Liver (tissue), 3 donors: ENCODE measurements at regions not wholly inside any gene's neighbourhood (a gene's known extent, or its start where the extent isn't known, plus 50 kb on each side); places are given as distances from the start of the nearest gene placed in this dataset.

ENCODE experiments used
- CTCF ChIP-seq: fragments of 150-350 bp; IDR thresholded peaks from 2 replicates; pipeline ENCODE4 v1.5.1; 2017; ENCODE audit warnings: improper control_type of control experiment, low read depth, low read length; ENCODE audit not compliant: missing input control
- HNF4G ChIP-seq: IDR thresholded peaks from 2 replicates; pipeline ENCODE4 v1.6.1; 2016; ENCODE audit warnings: antibody characterized with exemption
- JUND ChIP-seq, 2 donors: IDR thresholded peaks; 2 replicates each; pipeline ENCODE4 v1.6.1; 2016; ENCODE audit warnings: antibody characterized with exemption in 2 of 2
- MAX ChIP-seq: IDR thresholded peaks from 2 replicates; pipeline ENCODE4 v1.6.1; 2016; ENCODE audit warnings: antibody characterized with exemption
- RAD21 ChIP-seq, 2 donors: IDR thresholded peaks; 2 replicates each; pipeline ENCODE4 v1.6.1; 2016; ENCODE audit warnings: antibody characterized with exemption in 2 of 2, mild to moderate bottlenecking in 2 of 2
- REST ChIP-seq: IDR thresholded peaks from 2 replicates; pipeline ENCODE4 v1.6.1; 2016; ENCODE audit warnings: antibody characterized with exemption, mild to moderate bottlenecking
- RXRA ChIP-seq, 2 donors: IDR thresholded peaks; 2 replicates each; pipeline ENCODE4 v1.6.1; 2017 to 2018; ENCODE audit warnings: antibody characterized with exemption in 2 of 2, mild to moderate bottlenecking in 1 of 2
- donor health status: healthy.
- donor health status: healthy.

GRCh38 chr4:22301253-22301652 lies 214.6 kb downstream of the ADGRA3 start:
- no peak for TF ChIP-seq REST
- TF ChIP-seq CTCF, result no peak
- no peak for TF ChIP-seq MAX
- TF ChIP-seq RXRA (IDR thresholded peaks at IDR 0.05), result no peak
- TF ChIP-seq HNF4G, result no peak
- no peak for TF ChIP-seq JUND (IDR thresholded peaks at IDR 0.05)
- TF ChIP-seq RAD21 (IDR thresholded peaks at IDR 0.05), result no peak
